GM10266 (cell line): ENCODE measurements at regions not wholly inside any gene's neighbourhood (a gene's known extent, or its start where the extent isn't known, plus 50 kb on each side); places are given as distances from the start of the nearest gene placed in this dataset.

Experiments used
- DNase-seq: peaks from one replicate; pipeline ENCODE4 v3.0.0; 2012; ENCODE audit errors: extremely low spot score
- TF ChIP-seq, protein P1 (sequence below): IDR thresholded peaks from 2 replicates; pipeline ENCODE4 v1.5.1; 2012; ENCODE audit warnings: mild to moderate bottlenecking, low read depth; ENCODE audit not compliant: control insufficient read depth, insufficient read depth; ENCODE audit errors: missing control alignments

DNA sequence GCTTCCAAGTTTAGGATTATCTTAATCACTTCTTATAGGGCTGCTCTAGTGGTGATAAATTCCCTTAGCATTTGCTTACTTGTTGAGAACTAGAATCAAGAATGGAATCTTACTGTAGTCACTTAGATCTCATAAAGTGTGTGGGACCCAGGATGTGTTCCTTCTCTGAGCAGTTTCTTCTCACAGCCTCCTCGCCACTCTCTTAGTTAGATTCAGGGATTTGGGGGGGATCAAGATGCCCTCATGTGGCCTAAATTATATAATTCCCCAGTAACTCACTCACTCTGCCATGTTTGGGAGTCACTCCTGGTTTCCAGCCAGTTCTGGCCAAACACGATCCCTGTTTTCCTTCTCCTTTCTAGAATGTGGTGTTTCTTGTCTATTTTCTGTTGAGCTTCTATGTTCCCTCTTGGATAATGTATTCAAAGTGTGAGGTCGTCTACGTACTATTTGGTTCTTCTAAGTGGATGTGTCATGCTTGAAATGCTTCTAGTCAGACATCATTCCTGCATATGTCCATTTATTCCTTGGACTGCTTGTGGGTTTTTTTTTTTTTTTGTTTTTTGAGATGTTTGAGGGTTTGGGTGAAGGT is 414.9 kb upstream of the SYT4 start:
- DNase-seq: no peak
- TF ChIP-seq, protein P1, sequence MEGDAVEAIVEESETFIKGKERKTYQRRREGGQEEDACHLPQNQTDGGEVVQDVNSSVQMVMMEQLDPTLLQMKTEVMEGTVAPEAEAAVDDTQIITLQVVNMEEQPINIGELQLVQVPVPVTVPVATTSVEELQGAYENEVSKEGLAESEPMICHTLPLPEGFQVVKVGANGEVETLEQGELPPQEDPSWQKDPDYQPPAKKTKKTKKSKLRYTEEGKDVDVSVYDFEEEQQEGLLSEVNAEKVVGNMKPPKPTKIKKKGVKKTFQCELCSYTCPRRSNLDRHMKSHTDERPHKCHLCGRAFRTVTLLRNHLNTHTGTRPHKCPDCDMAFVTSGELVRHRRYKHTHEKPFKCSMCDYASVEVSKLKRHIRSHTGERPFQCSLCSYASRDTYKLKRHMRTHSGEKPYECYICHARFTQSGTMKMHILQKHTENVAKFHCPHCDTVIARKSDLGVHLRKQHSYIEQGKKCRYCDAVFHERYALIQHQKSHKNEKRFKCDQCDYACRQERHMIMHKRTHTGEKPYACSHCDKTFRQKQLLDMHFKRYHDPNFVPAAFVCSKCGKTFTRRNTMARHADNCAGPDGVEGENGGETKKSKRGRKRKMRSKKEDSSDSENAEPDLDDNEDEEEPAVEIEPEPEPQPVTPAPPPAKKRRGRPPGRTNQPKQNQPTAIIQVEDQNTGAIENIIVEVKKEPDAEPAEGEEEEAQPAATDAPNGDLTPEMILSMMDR: no peak

GRCh38 chr18:43702399-43702798 is 425.1 kb upstream of the SYT4 start:
- TF ChIP-seq, protein P1: no peak
- DNase-seq: no peak

- no peak for DNase-seq
- TF ChIP-seq, protein P1: no peak
These were observed 425.8 kb upstream of the SYT4 start for GRCh38 chr18:43703050-43703449.

DNA sequence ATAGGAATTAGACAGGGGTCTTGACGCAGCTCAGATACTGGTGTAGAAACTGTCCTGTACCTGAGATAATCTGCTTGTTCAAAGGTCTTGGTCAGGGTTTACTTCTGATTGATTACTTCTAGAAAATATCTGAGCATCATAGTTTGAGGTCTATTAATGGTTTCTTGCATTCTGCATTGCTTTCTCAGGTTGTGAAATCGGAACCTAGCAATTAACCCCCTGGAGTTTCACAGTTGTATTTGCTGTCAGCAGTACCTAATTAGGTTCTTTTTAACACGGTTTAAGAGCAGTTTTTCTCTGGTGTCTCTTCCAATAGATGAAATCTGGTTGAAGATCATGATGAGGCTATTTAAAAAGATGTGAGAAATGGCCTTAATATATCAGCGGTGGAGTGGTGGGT is 428.6 kb upstream of the SYT4 start:
- TF ChIP-seq, protein P1: no peak
- DNase-seq: no peak

DNA sequence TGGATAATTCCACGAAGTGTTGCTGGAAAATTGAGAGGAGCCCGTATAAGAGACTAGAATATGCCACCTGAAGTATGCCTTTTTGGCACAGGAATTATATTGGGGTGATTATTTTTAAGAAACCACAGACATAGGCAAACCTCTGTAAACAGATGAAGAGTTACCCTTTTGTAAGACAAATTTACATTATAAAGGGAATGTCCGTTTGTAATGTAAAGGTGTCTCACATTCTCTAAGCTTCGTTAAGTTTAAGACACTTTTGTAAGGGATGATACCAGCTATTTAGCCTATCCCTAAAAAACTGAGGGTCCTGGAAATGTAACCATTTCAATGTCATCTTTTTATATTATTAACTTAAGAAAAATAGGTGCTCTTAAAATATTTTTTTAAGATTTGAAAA is 432.8 kb upstream of the SYT4 start:
- TF ChIP-seq, protein P1: no peak
- no peak for DNase-seq

DNA sequence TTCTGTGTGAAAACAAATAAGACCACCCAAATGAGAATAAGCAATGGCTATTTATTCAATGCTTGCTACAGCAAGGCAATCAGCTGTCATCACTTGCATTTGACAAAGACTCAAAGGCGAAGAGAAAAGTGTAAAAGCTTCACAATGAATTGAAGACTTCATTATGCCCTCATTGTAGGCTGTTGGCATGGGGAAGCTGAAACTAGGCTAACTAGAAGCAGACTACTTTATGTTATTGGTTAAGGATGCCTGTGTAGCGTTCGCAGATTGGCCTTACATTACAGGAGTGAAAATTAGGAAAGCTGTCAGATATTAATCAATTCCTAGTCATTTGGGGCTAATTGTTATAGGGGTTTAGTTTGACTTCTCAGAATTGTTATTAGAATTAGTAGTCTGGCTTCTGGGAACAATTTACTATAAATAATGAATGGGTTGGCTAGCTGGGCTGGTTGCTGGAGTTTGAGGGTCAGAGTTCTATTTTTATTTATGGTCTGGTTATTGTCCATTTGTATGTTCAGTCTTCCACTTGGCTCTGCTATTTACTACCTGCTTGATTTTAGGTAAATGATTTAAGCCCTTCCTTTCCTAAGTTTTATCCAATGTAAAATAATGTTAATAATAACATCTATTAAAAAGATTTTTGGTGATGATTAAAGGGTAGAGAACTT is 437.2 kb upstream of the SYT4 start:
- no peak for DNase-seq
- TF ChIP-seq, protein P1: no peak

DNA sequence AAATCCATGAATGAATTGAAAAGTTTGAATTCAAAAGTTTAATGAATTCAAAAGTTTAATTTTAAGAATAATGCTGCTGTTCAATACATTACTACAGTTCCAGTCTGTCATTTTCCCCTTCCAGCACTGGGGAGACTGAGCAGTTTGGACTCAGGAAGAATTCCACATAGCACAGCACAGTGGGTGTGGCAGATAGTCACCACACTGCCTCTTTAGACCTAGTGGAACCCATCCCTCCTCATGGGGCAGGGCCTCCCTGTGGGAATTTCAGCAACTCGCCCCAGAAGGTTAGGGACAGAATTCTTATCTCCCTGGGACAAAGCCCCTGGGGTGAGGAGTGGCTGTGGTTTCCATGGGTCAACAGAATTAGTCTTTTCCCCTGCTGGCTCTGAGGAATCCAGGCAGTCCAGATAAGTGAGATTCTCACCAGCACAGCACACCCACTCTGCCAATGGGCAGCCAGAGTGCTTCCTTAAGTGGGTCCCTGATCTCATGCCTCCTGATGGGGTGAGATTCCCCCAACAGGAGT is 442.0 kb upstream of the SYT4 start:
- TF ChIP-seq, protein P1: no peak
- no peak for DNase-seq
